ENCODE measurements at regions not wholly inside any gene's neighbourhood (a gene's known extent, or its start where the extent isn't known, plus 50 kb on each side); places are given as distances from the start of the nearest gene placed in this dataset.

DNA sequence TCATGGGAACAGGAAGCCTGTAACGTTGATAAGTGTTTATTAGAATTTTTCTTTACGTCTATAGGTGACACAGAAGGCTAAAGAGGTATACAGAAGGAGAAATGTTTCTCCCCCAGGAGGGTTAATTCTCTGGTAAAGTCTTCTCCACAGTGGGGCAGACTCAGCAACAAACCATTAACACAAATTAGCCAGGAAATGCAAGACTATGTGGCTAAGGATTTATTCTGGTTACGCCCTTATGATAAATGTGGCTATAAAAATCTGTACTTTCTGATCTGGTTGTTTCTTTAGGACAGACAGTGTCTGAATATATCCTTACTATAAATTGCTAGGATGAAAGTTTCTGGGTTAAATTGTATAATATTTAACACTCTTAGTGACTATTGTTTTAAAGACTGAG is 423.3 kb downstream of the FLRT2 start:
- TF ChIP-seq, protein P1, sequence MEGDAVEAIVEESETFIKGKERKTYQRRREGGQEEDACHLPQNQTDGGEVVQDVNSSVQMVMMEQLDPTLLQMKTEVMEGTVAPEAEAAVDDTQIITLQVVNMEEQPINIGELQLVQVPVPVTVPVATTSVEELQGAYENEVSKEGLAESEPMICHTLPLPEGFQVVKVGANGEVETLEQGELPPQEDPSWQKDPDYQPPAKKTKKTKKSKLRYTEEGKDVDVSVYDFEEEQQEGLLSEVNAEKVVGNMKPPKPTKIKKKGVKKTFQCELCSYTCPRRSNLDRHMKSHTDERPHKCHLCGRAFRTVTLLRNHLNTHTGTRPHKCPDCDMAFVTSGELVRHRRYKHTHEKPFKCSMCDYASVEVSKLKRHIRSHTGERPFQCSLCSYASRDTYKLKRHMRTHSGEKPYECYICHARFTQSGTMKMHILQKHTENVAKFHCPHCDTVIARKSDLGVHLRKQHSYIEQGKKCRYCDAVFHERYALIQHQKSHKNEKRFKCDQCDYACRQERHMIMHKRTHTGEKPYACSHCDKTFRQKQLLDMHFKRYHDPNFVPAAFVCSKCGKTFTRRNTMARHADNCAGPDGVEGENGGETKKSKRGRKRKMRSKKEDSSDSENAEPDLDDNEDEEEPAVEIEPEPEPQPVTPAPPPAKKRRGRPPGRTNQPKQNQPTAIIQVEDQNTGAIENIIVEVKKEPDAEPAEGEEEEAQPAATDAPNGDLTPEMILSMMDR (conservative IDR thresholded peaks at IDR 0.05; ENCODE audit: low read depth, low read length): no peak
- no peak for DNase-seq (ENCODE audit: low read depth)
- no peak overlapping the region for H3K4me3 ChIP-seq (ENCODE audit: low read length)

DNA sequence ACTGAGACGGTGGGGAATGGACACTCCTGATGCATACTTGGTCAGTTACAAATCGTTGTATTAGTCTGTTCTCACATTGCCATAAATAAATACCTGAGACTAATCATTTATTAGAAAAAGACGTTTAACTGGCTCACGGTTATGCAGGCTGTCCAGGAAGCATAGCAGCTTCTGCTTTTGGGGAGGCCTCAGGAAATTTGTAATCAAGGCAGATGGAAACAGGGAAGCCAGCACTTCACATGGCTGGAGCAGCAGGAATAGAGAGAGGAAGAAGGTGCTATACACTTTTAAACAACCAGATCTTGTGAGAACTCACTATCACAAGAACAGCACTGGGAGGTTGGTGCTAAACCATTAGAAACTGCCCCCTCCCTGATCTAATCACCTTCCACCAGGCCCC is 418.2 kb downstream of the FLRT2 start:
- no peak overlapping the region for H3K4me3 ChIP-seq (ENCODE audit: low read length)
- no peak for DNase-seq (ENCODE audit: low read depth)
- TF ChIP-seq, protein P1 (conservative IDR thresholded peaks at IDR 0.05; ENCODE audit: low read depth, low read length): no peak

DNA sequence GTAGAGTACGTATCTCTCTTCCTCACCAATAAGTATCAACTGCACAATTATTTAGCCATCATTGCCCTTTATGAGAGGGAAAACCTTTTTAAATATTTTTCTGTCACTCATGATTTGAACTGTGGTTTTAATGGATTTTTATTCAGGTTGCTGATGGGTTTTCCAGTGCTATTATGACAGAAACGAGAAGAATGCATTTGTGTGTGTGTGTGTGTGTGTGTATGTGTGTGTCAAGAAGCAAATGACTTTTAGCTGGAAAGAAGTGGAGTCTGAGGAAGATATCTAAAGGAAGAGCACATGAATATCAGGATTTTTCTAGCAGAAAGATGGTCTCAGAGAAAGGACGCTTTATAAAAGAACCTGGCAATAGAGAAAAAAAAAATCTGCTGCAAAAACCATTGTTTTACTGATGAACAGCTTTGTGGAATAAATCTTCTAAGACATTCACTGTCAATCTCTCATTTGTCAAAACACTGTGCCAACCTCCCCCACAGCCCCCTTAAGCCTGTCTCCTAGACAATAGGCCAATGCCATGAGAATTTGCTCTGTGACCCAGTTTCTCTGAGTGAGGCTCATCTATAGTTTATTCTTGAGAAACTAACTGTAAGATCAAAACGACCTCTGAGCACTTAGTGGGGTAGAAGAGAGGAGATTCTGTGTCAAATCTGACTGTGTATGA is 417.7 kb downstream of the FLRT2 start:
- H3K4me3 ChIP-seq (ENCODE audit: low read length): no peak overlapping the region
- TF ChIP-seq, protein P1 (conservative IDR thresholded peaks at IDR 0.05; ENCODE audit: low read depth, low read length): no peak
- no peak for DNase-seq (ENCODE audit: low read depth)

DNA sequence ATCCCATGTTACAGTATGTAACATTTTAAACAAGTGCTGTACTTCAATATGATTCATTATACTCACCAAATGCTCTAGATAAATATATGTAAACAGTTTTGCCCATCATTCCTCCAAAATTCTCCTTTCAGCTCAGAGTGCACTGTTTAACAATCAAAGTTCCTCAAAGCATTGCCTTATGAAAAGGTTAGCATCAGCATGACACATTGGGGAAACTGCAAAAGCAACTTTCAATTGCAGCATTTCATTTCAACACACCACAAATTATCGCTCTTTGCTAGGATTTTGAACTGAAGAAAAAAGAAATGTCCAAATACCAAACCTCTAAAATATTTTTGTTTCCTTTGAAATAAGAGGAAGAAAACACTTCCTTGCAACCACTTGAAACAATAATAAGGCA is 413.2 kb downstream of the FLRT2 start:
- TF ChIP-seq, protein P1 (conservative IDR thresholded peaks at IDR 0.05; ENCODE audit: low read depth, low read length): no peak
- DNase-seq (ENCODE audit: low read depth): no peak
- no peak overlapping the region for H3K4me3 ChIP-seq (ENCODE audit: low read length)

DNA sequence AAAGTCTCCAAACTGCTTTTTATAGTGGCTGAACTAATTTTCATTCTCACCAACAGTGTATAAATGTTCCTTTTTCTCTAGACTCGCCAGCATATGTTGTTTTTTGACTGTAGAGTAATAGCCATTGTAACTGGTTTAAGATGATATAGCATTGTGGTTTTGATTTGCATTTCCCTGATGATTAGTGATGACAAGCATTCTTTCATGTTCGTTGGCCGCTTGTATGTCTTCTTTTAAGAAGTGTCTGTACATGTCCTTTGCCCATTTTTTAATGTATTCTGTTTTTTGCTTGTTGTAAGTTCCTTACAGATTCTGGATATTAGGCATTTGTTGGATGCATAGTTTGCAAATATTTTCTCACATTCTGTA is 404.9 kb downstream of the FLRT2 start:
- H3K4me3 ChIP-seq (ENCODE audit: low read length): no peak overlapping the region
- no peak for DNase-seq (ENCODE audit: low read depth)
- TF ChIP-seq, protein P1 (conservative IDR thresholded peaks at IDR 0.05; ENCODE audit: low read depth, low read length): no peak

DNA sequence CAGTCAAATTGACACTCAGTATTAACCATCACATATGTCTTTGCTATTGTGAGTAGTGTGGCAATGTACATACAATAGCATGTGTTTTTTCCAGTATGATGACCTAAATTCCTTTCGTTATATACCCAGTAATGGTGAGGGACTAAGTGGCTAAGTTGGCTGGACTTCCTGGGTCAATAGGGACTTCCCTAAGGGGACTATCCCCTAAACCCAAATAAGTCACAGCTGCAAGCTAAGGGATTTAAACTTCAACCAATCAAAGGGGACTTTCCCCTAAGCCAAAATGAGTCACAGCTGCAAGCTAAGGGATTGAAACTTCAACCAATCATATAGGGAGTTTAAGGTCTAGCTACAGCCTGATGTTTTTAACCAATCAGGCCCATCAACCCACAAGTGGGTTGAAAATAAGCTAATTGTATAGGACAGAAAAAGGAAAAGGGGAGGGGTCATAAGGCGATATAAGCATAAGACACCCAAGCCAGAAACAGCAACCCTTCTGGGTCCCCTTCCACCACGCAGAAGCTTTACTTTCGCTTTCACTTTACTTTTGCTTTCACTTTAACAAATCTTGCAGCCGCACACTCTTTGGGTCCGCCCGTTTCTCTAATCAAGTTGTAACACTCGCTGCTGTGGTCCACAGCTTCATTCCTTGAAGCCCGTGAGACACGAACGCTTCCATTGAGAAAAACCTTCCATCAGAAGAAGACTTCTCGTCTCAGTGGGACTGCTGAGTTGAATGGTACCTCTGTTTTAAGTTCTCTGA is 404.4 kb downstream of the FLRT2 start:
- TF ChIP-seq, protein P1 (conservative IDR thresholded peaks at IDR 0.05; ENCODE audit: low read depth, low read length): no peak
- no peak overlapping the region for H3K4me3 ChIP-seq (ENCODE audit: low read length)
- DNase-seq (ENCODE audit: low read depth): no peak

DNA sequence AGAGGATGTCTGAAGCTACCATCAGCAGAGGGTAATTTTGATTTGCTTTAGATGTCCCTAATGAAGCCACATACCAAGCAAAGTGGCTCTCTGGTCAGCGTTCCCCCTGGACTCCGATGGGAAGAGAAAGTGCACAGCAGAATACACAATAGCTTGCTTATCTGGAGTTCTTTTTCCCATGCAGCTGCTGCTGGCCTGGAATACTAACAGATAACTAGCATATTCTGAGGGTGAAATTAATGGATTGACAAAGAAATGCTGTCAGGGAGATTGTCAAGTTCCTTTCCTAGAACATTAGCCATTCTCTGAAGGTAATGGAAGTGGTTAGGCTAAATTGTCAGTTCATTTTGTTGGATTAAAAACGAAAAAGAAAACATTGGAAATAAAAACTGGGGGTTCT is 391.3 kb downstream of the FLRT2 start:
- TF ChIP-seq, protein P1 (conservative IDR thresholded peaks at IDR 0.05; ENCODE audit: low read depth, low read length): no peak
- no peak overlapping the region for H3K4me3 ChIP-seq (ENCODE audit: low read length)
- DNase-seq (ENCODE audit: low read depth): no peak
